NAMALWA (cell line): ENCODE measurements at regions not wholly inside any gene's neighbourhood (a gene's known extent, or its start where the extent isn't known, plus 50 kb on each side); places are given as distances from the start of the nearest gene placed in this dataset.
"Not testable (repeated sequence)": the region's sequence is repeated elsewhere in the genome, so short reads cannot be mapped to it uniquely, and the experiment has no call there.

Experiments
- DNase-seq: peaks from one replicate; pipeline ENCODE4 v3.0.0-alpha.2; 2015; ENCODE audit warnings: low spot score

GRCh38 chr1:232134365-232134764, 495.6 kb downstream of the SIPA1L2 start:
- DNase-seq = no peak

- DNase-seq = no peak
Measured at GRCh38 chr1:232132572-232132971, 497.4 kb downstream of the SIPA1L2 start.

- no peak for DNase-seq
Measured at GRCh38 chr1:232131715-232132391, 498.1 kb downstream of the SIPA1L2 start.

- no peak for DNase-seq
Measured at GRCh38 chr1:232130815-232131480, 499.0 kb downstream of the SIPA1L2 start.

GRCh38 chr1:232127190-232127589, 500.6 kb downstream of the DISC1 start:
- DNase-seq = no peak

- DNase-seq = no peak
Measured at GRCh38 chr1:232123775-232124659, 497.4 kb downstream of the DISC1 start.

GRCh38 chr1:232117903-232118302, 491.3 kb downstream of the DISC1 start:
- DNase-seq = not testable (repeated sequence)

GRCh38 chr1:232114985-232115384, 488.4 kb downstream of the DISC1 start:
- no peak for DNase-seq

- no peak for DNase-seq
Measured at GRCh38 chr1:232112076-232112475, 485.5 kb downstream of the DISC1 start.

- no peak for DNase-seq
Measured at GRCh38 chr1:232111611-232112010, 485.0 kb downstream of the DISC1 start.

GRCh38 chr1:232110281-232111090, 483.9 kb downstream of the DISC1 start:
- DNase-seq = no peak

- DNase-seq = no peak
Measured at GRCh38 chr1:232109391-232109790, 482.8 kb downstream of the DISC1 start.

- DNase-seq = no peak
Measured at GRCh38 chr1:232108598-232108997, 482.0 kb downstream of the DISC1 start.

- no peak for DNase-seq
Measured at GRCh38 chr1:232106415-232106814, 479.8 kb downstream of the DISC1 start.

- DNase-seq = no peak
Measured at GRCh38 chr1:232105561-232105960, 479.0 kb downstream of the DISC1 start.

GRCh38 chr1:232101231-232101630, 474.6 kb downstream of the DISC1 start:
- no peak for DNase-seq

GRCh38 chr1:232096751-232097150, 470.2 kb downstream of the DISC1 start:
- no peak for DNase-seq
